ENCODE measurements at regions not wholly inside any gene's neighbourhood (a gene's known extent, or its start where the extent isn't known, plus 50 kb on each side); places are given as distances from the start of the nearest gene placed in this dataset.

DNA sequence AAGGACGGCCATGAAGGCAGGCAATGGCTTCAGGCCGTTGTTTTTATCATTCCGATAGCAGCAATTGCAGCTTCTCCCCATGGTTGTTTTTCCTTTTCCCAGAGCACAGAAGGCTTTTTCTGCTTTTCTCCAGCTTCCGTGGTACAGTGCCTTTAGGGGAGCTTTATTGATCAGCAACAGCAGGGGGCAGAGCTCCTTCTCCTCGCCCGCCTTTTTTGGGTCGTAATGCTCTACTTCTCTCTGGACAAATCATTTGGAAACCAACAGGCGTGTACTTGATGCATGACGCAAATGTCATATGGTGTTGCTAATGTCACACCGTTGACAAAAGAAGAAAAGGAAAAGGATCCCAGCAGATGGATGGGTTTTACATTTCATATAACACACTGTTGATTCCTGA, 79.7 kb upstream of the SNRK start:
- DNase-seq: no peak

DNA sequence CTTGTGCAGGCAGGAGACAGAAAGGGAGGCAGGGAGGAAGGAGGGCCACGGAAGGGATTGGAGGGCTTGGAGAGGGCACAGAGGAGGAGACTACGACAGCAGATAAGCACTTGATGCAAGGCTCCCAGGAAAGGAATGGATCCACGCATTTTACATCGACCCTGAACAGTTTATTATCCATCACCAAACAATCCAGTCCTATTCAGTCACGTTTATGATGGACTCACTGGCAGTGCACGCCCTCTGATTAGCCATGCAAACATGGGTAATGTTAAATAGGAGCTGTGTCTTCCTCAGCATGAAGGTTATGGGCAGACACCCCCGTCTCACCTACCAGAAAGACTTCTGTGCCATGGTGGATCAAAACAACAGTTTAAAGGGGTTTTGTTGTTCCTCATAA, 80.2 kb upstream of the SNRK start:
- DNase-seq: no peak

DNA sequence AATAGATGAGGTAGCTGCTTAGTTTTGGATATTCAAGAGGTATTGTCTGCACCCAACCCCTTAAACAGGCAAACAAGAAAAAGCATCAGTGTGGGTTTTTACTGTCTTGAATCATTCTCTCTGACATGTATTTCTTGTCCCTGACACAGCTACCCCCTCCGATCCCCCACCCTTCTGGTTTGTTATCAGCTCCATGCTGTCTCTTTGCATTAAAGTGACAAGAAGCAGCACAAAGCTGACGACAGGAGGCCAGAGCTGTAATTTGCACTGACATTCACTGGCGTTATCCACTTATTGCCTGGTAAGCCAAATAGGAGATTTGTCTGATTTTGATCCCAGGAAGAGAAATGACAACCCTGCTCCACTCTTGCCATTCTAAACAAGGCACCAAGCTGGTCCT, 83.3 kb upstream of the SNRK start:
- no peak for DNase-seq

DNA sequence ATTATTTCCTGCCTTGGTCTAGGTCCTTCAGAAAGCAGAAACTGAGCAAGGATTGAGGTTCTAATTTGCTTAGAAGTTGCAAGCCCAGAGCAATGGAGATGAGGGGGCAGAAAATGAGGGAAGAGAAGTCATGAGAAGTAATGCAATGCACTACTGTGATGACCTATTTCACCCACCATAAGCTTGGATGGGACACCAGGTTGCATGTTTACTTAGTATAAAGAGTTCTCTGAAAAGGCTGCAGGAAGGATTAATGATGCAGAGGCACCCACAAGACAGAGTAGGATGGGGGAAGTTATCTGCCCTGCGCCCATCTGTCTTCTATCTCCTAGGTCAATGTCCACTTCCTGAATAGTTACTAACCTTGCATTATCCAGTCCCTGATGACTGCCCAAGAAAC, 84.8 kb upstream of the SNRK start:
- DNase-seq: no peak

DNA sequence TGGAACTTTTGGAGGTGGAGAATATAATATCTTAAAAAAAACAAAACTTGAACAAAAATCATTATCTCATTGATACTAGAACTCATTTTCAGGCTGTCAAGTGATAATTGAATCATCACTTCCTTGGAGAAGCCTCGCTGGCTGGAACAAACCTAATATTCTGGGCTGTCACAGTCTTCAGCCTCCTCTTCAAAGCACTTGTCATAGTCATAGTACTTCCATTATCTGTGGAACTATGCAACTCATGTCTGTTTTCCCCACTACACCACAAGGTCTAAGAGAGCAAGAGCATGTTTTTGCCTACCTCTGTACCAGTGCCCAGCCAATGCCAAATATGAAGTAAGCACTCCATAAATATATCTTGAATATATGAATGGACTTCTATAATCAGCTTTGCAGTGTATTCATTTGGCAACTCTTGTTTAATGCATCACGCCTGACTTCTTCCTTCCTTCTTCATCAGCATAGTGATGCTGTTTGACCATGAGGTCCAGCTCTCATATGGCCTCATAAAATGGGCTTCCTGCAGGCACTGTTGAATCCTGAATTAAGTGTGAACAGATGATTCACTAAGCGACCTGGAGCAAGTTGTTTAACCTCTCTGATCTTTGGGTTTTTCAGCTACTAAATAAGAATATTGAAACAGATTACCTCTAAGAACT, 86.6 kb upstream of the SNRK start:
- no peak for DNase-seq

DNA sequence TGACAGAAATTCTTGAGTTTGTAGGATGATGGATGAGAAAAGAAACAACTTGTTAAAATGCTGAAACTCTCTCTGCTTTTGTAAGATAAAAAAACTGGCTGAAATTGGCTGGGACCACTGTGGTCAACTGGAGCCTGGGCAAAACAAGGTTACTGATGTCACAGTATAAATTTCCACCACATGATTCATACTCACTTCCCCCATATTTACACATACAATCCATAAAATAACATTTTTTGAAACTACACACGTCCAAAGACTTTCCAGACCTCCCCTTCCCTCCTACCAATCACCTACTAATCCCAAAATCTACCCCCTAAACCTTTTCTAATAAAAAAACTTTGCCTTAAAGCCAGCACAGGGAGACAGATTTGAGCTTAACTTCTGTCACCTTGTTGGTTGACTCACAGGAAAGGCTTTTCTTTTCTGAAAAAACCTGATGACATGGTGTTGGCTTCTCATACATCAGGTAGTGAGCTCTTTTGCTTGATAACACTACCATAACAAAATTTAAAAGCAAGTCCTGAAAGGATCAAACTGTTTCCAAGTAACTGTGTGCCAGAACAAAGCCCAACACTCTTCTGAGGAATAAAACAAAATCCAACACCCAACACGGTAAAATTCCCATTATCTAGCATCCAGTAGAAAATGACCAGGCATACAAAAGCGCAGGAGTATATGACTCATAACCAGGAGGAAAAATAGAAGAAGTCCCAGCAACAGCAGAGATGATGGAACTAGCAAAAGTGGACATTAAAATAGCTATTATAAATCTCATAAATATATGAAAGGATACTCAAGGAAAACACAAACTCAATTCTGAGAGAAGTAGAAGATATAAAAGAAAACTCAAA, 87.3 kb upstream of the SNRK start:
- DNase-seq: no peak

DNA sequence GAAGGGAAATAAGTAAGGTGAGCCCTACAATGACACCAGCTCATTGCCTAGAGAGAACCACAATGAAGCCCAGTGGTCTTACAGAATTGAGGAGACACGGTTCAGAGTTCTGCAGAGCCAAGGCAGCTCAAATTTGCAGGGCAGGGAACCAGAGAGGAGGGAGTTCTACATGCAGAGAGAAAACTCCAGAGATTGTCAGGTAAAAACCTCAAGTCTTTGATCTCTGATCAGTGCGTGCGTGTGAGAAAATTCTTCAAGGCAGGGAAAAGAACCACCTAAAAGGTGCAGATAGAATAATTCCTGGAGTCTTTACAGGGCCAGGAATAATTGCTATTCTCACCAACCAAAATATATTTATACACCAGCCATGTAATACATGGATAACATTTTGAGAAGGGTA, 88.0 kb upstream of the SNRK start:
- DNase-seq: no peak

DNA sequence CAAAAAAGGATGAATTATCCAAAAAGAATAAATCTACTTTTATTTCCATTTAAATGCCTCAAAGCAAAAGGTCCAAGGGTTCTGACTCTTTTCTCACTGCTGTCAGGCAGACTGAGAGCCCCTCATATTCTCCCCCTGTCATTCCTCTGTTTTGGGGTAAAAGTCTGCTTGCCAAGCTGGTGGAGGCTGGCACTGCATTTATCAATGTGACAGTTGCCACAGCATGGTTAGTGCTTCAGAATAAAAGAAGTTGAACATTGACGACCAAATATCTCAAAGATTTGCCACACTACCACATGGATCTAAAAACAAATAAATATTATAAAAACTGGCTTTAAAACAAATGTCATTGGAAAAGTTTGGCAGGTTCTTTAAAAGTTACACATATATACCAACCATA, 89.2 kb upstream of the SNRK start:
- no peak for DNase-seq

DNA sequence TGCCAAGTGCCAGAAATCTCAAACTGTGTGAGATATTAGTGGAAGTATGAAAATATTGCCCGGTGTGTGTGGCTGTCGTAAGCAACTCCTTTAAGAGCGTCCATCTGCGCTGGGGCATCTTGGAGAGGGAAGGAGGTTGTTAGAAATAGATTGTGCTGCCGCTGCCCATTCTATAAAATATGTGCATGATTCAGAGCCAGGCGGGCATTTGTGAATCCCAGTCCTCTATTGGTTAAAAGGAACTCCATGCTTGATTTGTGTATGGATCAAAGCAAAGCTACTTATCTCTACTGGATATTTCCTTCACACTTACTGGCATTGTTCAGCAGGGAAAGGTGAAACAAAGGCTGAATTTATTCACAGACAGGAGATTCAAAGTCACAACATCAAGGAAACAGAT, 89.6 kb upstream of the SNRK start:
- no peak for DNase-seq

DNA sequence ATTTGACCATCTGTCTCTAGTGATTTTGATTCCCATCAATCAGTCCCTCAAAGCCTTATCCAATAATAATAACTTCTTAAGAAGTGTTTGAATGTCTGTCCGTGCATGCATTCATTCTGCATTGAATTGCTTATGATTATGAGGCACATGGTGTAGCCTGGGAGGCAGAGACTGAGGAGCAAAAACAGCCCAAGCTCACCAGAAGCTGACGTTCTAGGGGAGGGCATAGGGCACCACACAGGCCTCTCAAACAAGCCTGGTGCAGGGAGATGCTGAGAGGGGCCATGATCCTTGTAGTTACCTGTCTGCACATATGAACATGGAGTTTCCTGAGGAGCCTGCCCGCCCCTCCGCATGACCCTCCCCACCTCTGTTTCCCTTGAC, 89.2 kb upstream of the POMGNT2 start:
- DNase-seq: no peak

DNA sequence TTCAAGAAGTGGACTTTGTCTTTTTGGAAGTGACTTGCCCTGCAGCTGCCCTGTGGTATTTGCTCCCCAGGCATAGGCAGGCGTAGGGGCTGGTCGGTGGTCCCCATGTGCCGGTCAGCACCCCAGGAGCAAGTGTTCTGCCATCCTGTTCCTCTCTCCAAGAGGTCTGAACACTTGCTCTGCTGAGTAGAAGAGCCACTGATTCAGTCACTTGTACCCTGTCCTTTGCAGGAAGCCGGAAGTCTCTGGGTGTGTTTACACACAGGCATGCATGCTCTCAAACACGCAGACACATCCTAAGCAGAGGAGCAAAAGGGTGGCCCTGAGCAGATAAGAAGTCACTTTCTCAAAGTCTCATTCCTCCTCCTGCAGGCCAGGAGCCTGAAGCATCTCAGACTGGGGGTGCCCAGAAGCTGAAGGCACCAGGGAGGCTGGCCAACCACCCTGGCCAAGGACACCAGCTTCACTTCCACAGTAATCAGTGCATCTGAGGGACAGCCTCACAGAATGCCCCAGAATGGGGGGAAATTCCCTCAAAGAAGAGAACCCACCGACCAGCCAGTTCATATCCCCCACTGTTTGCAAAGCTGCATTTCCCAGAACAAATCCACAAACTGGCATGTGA, 88.7 kb upstream of the POMGNT2 start:
- DNase-seq: no peak

DNA sequence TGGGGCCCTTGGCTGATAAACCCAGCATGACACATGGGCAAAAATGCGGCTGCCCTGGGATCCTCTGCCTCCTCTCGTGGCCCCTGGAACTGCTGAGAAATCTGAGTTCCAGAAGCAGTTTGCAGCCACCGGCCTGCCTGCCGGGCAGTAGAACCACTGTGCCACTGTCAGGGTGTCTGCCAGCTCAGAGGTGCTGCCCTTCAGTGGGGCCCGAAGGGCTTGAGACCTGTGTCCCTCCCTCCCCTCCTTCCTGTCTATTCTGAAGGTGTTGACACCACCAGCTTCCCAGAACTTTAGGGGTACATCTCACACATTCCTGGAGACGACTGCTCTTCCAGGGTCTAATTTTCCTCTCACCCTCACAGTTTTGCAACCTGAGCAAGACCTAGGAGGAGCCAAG, 88.2 kb upstream of the POMGNT2 start:
- no peak for DNase-seq

DNA sequence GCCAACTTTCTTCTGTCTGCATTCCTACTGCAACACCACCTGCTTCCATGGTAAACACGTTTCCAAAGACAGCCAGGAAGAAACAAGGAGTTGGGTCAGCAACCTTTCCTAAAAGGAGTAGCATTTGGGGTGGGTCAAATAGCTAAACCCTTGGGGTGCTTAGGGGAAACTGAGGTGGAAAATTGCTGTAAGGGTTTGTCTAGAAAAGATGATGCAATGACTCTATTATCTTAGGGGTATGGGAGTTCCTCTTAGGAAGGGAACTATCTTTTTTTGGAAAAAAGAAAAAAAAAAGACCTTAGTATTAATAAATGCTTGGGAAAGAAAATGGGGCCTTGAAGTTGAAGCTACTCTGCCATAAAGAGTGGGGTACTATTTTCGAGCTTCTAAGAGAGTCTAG, 86.1 kb upstream of the POMGNT2 start:
- DNase-seq: no peak

DNA sequence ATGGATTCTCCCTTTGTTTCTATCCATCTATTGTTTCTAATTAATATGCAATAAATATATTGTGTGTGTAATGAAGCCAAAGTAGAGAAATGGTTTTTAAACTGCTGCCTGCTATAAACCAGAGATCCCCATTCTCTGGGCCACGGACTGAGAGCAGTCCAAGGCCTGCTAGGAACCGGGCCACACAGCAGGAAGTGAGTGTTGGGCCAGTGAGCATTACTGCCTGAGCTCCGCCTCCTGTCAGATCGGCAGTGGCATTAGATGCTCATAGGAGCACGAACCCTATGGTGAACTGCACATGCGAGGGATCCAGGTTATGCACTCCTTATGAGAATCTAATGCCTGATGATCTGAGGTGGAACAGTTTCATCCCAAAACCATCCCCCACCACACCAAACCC, 85.2 kb upstream of the POMGNT2 start:
- DNase-seq: no peak

DNA sequence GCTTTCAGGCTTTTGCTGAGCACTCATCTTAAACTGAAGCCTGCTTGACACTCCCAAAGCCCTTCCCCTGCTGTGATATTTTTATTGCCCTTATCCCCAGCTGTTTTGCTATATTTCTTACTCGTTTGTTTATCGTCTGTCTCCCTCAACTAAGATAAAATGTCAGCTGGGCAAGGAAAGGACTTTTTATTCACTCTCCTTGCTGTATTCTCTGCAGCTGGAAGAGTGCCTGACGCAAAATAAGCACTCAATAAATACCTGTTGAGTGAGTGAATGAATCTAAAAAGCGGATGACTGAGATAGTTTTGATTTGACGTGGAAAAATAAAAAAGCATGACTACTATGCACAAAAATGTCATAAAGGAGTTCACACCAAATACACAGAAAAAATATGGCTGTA, 84.8 kb upstream of the POMGNT2 start:
- DNase-seq: no peak

DNA sequence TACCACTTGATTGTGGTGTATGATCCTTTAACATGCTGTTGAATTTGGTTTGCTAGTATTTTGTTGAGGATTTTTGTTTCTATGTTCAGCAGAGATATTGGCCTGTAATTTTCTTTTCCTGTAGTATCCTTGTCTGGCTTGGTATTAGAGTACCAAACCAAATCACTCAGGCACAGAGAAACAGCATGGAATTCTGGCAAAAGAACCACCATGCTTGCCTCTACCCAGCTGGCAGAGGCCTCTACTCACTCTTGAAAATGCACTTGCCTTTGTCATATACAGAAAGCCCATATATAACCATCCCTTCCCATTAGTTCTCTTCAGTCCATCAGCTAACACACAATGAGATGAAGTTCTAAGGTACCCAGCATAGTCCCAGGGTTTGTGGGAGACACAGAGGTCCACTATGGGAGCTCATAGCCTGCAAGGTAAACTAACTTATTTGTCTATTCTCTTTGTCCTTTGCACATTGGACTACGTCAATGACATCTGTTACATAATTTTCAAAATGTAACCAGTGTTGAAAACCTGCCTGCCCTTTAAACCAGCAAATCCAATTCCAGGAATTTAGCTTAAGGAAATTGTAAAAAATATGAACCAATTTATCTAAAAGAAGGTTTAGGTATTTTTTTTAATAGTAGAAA, 82.1 kb upstream of the POMGNT2 start:
- no peak for DNase-seq

DNA sequence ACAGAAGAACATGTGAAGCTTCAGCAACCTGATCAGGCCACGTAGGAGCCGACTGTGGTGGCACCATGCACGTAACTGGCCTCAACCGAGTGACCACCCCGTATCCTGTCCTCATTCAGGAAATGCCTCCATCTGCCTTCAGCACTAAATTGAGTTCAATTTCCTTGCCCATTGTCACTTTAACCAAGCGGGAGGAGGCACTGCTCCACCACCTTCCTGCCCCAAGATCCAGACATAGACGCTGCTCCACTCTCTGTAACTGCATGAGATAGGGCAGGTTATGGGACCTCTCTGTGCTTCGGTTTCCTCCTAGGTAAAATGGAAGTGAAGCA, 80.1 kb upstream of the POMGNT2 start:
- DNase-seq: no peak

DNA sequence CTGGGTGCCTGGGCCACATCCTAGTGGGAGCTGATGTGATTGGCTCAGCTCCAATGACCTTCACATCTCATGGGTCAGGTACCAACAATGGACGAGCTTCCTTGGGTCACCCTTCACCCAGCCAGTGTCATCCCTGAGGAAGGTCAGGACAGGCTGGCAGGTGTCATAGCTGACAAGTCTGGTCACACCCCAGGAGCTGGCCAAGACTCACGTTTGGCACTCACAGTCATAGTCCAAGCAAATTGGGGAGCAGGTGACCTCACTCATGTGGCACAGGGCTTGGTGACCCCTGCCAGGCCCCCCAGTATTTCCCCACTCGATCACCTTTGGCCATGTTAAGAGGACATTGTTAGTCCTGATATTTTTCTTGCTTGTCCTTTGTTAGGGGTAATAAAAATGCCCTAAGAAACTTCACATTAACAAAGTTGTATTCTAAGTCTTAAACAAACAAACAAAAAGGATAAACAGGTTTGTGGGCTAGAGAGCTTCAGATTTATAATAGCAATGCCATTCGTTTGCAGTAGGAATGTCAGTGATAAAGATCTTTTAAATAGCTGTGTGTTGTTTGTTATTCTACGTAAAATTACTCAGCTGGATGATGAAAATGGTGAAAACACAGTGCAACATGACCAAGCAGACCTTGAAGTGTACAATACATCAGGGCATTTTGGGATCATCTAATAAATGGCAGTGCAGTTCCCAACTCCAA, 79.5 kb upstream of the POMGNT2 start:
- no peak for DNase-seq

DNA sequence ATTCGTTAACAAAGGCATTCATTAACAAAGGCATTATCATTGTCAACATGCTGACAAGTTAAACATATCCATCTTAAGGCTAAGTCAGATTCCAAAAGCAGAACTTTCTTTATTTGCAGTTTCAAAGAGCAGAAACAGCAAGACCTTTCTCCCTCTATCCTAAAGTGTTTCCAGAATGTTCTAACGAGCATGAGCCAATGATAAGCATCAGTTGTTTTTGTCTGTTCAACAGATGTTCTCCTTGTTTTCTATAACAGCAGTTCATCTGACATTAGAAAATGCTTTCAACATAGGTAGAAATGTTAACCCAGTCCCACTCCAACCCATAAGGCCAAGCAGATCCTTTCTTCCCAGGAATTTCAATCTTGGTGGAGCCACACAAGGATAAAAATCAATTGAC, 77.6 kb upstream of the POMGNT2 start:
- DNase-seq: no peak

DNA sequence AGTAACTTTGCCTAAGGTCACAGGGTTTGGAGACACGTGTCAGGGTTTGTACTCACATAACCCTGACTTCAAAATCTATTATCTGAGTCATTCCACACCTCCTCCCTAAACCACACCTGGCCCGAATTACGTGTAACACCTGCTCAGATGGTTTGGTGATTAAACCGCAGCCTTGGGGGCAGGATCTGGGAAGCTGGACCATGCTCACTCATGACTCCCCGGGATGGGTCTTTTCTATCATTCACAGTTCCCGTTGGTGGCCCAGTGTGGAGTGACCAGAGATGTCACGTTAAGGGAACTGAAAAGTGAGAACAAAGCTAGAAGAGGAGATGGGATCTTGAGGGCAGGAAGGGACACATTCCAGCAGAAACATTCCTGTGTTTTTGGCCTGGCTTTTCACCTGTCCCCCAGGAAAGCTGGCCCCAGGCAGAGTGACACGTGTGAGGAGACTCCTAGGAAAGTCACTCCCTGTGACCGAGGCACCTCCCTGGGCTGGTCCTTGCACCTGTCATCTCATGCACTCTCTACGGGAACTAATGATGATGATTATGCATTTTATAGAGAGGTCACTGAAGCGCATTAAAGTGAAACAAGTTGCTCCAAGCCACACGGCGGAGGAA, 75.4 kb upstream of the POMGNT2 start:
- no peak for DNase-seq

DNA sequence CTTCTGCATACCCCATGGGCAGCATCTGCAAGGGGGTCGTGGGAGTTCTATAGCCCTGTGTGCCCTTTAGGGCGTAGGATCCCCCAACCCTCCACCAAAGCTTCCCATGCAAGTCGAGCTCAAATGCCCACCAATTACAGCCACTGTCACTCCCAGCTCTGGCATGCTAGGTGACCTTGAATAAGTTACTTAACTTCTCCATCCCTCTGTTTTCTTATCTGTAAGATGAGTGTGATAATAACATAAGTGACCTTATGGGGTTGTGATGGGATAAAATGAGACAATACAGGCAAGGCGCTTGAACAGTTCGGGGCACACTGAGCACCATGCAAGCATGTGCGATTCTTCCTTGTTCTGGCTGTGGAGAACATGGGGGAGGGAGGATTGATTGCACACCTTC, 74.8 kb upstream of the POMGNT2 start:
- DNase-seq: no peak

DNA sequence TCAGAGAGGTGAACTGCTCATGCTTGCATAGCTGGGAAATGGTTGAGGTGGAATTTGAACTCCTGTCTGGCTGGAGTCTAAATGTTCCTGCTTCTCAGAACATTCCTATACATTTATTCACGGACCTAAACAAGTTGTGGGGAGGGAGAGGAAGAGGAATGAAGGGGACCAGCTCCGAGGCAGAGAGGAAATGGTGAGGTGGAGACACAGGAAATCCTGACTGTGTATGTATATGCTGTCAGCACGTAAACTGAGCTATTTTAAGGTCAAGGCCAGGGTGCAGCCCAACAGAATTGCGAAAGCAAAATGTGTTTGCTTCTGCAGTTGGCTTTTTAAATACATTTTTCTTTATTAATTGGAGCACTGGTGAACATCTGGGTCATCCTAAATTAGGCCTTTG, 74.1 kb upstream of the POMGNT2 start:
- DNase-seq: no peak

DNA sequence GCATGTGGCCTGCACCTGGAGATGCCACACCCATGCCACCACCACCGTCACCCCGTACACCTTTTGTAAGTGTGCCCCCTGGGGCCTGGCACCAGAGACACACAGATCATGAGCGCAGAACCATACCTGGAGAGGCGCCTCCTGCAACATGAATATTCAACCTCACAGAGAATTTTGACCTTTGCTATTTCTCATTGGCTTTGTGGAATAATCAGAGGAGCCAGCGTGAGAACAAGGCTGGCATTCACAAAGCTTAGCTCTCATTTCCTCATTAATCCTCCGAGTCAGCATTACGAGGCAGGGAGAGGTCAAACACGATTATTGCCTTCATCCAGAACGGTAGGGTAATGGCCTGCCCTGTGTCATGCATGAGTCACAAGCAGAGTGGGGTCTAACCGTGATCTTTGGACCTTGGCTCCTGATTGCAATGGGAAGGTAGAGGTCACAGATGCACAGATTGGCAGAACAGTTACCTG, 73.0 kb upstream of the POMGNT2 start:
- no peak for DNase-seq
